ENCODE measurements at regions not wholly inside any gene's neighbourhood (a gene's known extent, or its start where the extent isn't known, plus 50 kb on each side); places are given as distances from the start of the nearest gene placed in this dataset.

GRCh38 chr4:14608630-14609029 is 393.7 kb upstream of the CPEB2 start:
- Histone ChIP-seq H3K27me3 (no peaks in the 10 kb centered on the region), H3K27ac (no peak overlapping the region), H3K9ac (no peak overlapping the region), H3K9me3 (replicated peaks in 1 of 11) (no peaks in the 10 kb centered on the region), H4K20me1 (no peaks in the 10 kb centered on the region), H3K4me1 (peaks cover 0 to 5% (median 0%) of the 10 kb centered on the region in 10 experiments; a peak in 1 of 20 replicates), H3K4me3 (no peak overlapping the region), H3K36me3 (no peaks in the 10 kb centered on the region), H3K4me2 (no peak overlapping the region)
- TF ChIP-seq Cebpa-rat (IDR thresholded peaks at IDR 0.05), result no peak

GRCh38 chr4:14614840-14615239 is 387.4 kb upstream of the CPEB2 start:
- no peaks in the 10 kb centered on the region for H3K9me3 ChIP-seq (replicated peaks in 1 of 11)

GRCh38 chr4:14615671-14616070 is 386.6 kb upstream of the CPEB2 start:
- Histone ChIP-seq H3K4me3 (no peak overlapping the region), H3K9me3 (replicated peaks in 1 of 11) (no peaks in the 10 kb centered on the region), H3K27me3 (no peaks in the 10 kb centered on the region), H3K4me2 (no peak overlapping the region), H3K4me1 (peaks cover 0 to 5% (median 0%) of the 10 kb centered on the region in 10 experiments; a peak in 1 of 20 replicates), H4K20me1 (no peaks in the 10 kb centered on the region), H3K27ac (no peak overlapping the region), H3K9ac (no peak overlapping the region), H3K36me3 (no peaks in the 10 kb centered on the region)
- TF ChIP-seq Cebpa-rat (IDR thresholded peaks at IDR 0.05), result no peak

More at GRCh38 chr4:14614840-14615239, 387.4 kb upstream of the CPEB2 start:
- H3K9ac ChIP-seq, result no peak overlapping the region
- no peaks in the 10 kb centered on the region for H4K20me1 ChIP-seq
- no peak overlapping the region for H3K4me2 ChIP-seq
- no peak overlapping the region for H3K4me3 ChIP-seq
- no peaks in the 10 kb centered on the region for H3K36me3 ChIP-seq
- no peaks in the 10 kb centered on the region for H3K27me3 ChIP-seq
- H3K27ac ChIP-seq, result no peak overlapping the region
- H3K4me1 ChIP-seq, result peaks cover 0 to 5% (median 0%) of the 10 kb centered on the region in 10 experiments; a peak in 1 of 20 replicates
- no peak for TF ChIP-seq Cebpa-rat (IDR thresholded peaks at IDR 0.05)

GRCh38 chr4:14620567-14621141 is 381.6 kb upstream of the CPEB2 start:
- Histone ChIP-seq H3K4me3 (no peak overlapping the region), H3K4me2 (no peak overlapping the region), H3K27me3 (no peaks in the 10 kb centered on the region)

GRCh38 chr4:14621731-14622463 is 380.4 kb upstream of the CPEB2 start:
- Histone ChIP-seq H3K27me3 (no peaks in the 10 kb centered on the region), H4K20me1 (no peaks in the 10 kb centered on the region), H3K9ac (no peak overlapping the region), H3K4me2 (no peak overlapping the region), H3K36me3 (no peaks in the 10 kb centered on the region), H3K9me3 (replicated peaks in 1 of 11) (0 out of 22 replicates have a peak, but pooled peaks cover 0 to 4% (median 0%) of the 10 kb centered on the region in 11 experiments), H3K4me1 (no peaks in the 10 kb centered on the region), H3K27ac (no peak overlapping the region), H3K4me3 (no peak overlapping the region)
- TF ChIP-seq Cebpa-rat (IDR thresholded peaks at IDR 0.05), result no peak

More at GRCh38 chr4:14620567-14621141, 381.6 kb upstream of the CPEB2 start:
- Histone ChIP-seq H3K9ac (no peak overlapping the region), H4K20me1 (no peaks in the 10 kb centered on the region), H3K9me3 (replicated peaks in 1 of 11) (0 out of 22 replicates have a peak, but pooled peaks cover 0 to 4% (median 0%) of the 10 kb centered on the region in 11 experiments), H3K36me3 (no peaks in the 10 kb centered on the region), H3K4me1 (no peaks in the 10 kb centered on the region; a peak in 1 of 20 replicates), H3K27ac (no peak overlapping the region)
- no peak for TF ChIP-seq Cebpa-rat (IDR thresholded peaks at IDR 0.05)

- H3K4me3 ChIP-seq, result no peak overlapping the region
- no peaks in the 10 kb centered on the region for H4K20me1 ChIP-seq
- no peak for TF ChIP-seq Cebpa-rat (IDR thresholded peaks at IDR 0.05)
- H3K4me2 ChIP-seq, result no peak overlapping the region
- 0 out of 22 replicates have a peak, but pooled peaks cover 0 to 4% (median 0%) of the 10 kb centered on the region in 11 experiments for H3K9me3 ChIP-seq (replicated peaks in 1 of 11)
- no peak overlapping the region for H3K9ac ChIP-seq
- no peaks in the 10 kb centered on the region for H3K36me3 ChIP-seq
- H3K27ac ChIP-seq, result no peak overlapping the region
- no peaks in the 10 kb centered on the region for H3K4me1 ChIP-seq
- H3K27me3 ChIP-seq, result no peaks in the 10 kb centered on the region
These were observed 375.2 kb upstream of the CPEB2 start for GRCh38 chr4:14627038-14627437.

- Histone ChIP-seq H3K4me1 (no peaks in the 10 kb centered on the region), H4K20me1 (no peaks in the 10 kb centered on the region), H3K9me3 (replicated peaks in 1 of 11) (peaks cover 9 to 19% (median 11%) of the 10 kb centered on the region in 11 experiments; a peak in 21 of 22 replicates), H3K9ac (no peak overlapping the region), H3K4me3 (no peak overlapping the region), H3K27ac (no peak overlapping the region), H3K4me2 (no peak overlapping the region), H3K36me3 (no peaks in the 10 kb centered on the region), H3K27me3 (no peaks in the 10 kb centered on the region)
- no peak for TF ChIP-seq Cebpa-rat (IDR thresholded peaks at IDR 0.05)
These were observed 370.4 kb upstream of the CPEB2 start for GRCh38 chr4:14631806-14632440.

- Histone ChIP-seq H4K20me1 (no peaks in the 10 kb centered on the region), H3K4me2 (no peak overlapping the region), H3K27me3 (no peaks in the 10 kb centered on the region), H3K27ac (no peak overlapping the region), H3K4me3 (no peak overlapping the region), H3K36me3 (no peaks in the 10 kb centered on the region), H3K9me3 (replicated peaks in 1 of 11) (peaks cover 9 to 19% (median 11%) of the 10 kb centered on the region in 11 experiments; a peak in 21 of 22 replicates), H3K9ac (no peak overlapping the region), H3K4me1 (no peaks in the 10 kb centered on the region)
- TF ChIP-seq Cebpa-rat (IDR thresholded peaks at IDR 0.05), result no peak
These were observed 365.7 kb upstream of the CPEB2 start for GRCh38 chr4:14636563-14636962.

GRCh38 chr4:14640476-14640875 is 361.8 kb upstream of the CPEB2 start:
- H3K9ac ChIP-seq, result no peak overlapping the region
- H3K9me3 ChIP-seq (replicated peaks in 1 of 11), result no peaks in the 10 kb centered on the region; a peak in 1 of 22 replicates

More at GRCh38 chr4:14640476-14640875, 361.8 kb upstream of the CPEB2 start:
- Histone ChIP-seq H3K4me1 (no peaks in the 10 kb centered on the region), H3K4me2 (no peak overlapping the region), H3K36me3 (no peaks in the 10 kb centered on the region), H3K27me3 (no peaks in the 10 kb centered on the region), H3K27ac (no peak overlapping the region), H4K20me1 (no peaks in the 10 kb centered on the region), H3K4me3 (no peak overlapping the region)
- no peak for TF ChIP-seq Cebpa-rat (IDR thresholded peaks at IDR 0.05)

Data from BLaER1 treated with 17β-estradiol and CSF1 and Interleukin-3, amounts not matched to agents 10 nM and 100 nM (cell line).